Lower leg skin (tissue), 3 donors: ENCODE measurements at regions not wholly inside any gene's neighbourhood (a gene's known extent, or its start where the extent isn't known, plus 50 kb on each side); places are given as distances from the start of the nearest gene placed in this dataset.

Experiments
- POLR2A ChIP-seq, 2 donors: fragments of 450-650 bp; IDR thresholded peaks; one replicate each; pipeline ENCODE4 v1.6.1; 2016 to 2017; ENCODE audit warnings: antibody characterized with exemption in 2 of 2, mild to moderate bottlenecking in 1 of 2, moderate library complexity in 1 of 2
- TF ChIP-seq, protein P1 (sequence below), 3 donors: fragments of 450-650 bp; IDR thresholded peaks; one replicate each; pipeline ENCODE4 v1.5.1; 2016; ENCODE audit warnings: antibody characterized with exemption in 3 of 3, mild to moderate bottlenecking in 3 of 3, moderate library complexity in 2 of 3

- TF ChIP-seq POLR2A (IDR thresholded peaks at IDR 0.05): no peak
- TF ChIP-seq, protein P1, sequence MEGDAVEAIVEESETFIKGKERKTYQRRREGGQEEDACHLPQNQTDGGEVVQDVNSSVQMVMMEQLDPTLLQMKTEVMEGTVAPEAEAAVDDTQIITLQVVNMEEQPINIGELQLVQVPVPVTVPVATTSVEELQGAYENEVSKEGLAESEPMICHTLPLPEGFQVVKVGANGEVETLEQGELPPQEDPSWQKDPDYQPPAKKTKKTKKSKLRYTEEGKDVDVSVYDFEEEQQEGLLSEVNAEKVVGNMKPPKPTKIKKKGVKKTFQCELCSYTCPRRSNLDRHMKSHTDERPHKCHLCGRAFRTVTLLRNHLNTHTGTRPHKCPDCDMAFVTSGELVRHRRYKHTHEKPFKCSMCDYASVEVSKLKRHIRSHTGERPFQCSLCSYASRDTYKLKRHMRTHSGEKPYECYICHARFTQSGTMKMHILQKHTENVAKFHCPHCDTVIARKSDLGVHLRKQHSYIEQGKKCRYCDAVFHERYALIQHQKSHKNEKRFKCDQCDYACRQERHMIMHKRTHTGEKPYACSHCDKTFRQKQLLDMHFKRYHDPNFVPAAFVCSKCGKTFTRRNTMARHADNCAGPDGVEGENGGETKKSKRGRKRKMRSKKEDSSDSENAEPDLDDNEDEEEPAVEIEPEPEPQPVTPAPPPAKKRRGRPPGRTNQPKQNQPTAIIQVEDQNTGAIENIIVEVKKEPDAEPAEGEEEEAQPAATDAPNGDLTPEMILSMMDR (IDR thresholded peaks at IDR 0.05): no peak
These were observed 164.0 kb upstream of the SYT1 start for GRCh38 chr12:78700565-78700964.
